ENCODE measurements at regions not wholly inside any gene's neighbourhood (a gene's known extent, or its start where the extent isn't known, plus 50 kb on each side); places are given as distances from the start of the nearest gene placed in this dataset.

DNA sequence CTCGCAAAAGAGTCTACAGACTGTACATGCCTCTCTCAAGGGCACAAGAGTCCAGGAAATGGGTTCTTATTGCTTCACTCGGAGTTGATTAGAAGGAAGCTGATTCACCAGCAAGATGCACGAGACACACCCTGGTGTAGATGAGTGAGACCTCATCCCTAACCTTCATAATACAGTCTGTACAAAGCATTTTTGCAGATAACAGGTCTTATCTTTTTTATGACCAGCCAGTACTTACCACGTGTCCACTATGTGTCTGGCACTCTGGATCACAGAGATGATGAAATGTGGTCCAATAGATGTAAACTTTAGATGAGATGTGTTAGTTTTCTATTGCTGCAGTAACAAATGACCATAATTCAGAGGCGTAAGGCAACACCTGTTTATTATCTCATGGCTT is 53.4 kb upstream of the PWP1 start:
- TF ChIP-seq, protein P1, sequence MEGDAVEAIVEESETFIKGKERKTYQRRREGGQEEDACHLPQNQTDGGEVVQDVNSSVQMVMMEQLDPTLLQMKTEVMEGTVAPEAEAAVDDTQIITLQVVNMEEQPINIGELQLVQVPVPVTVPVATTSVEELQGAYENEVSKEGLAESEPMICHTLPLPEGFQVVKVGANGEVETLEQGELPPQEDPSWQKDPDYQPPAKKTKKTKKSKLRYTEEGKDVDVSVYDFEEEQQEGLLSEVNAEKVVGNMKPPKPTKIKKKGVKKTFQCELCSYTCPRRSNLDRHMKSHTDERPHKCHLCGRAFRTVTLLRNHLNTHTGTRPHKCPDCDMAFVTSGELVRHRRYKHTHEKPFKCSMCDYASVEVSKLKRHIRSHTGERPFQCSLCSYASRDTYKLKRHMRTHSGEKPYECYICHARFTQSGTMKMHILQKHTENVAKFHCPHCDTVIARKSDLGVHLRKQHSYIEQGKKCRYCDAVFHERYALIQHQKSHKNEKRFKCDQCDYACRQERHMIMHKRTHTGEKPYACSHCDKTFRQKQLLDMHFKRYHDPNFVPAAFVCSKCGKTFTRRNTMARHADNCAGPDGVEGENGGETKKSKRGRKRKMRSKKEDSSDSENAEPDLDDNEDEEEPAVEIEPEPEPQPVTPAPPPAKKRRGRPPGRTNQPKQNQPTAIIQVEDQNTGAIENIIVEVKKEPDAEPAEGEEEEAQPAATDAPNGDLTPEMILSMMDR (conservative IDR thresholded peaks at IDR 0.05; ENCODE audit: low read depth, low read length): no peak
- TF ChIP-seq EZH2 (IDR thresholded peaks at IDR 0.05; ENCODE audit: low read length, unreplicated experiment) (no peak), EZH2phosphoT487 (IDR thresholded peaks at IDR 0.05; ENCODE audit: borderline replicate concordance, low read length) (no peak)

All from PC-3 (cell line).